ENCODE measurements at regions not wholly inside any gene's neighbourhood (a gene's known extent, or its start where the extent isn't known, plus 50 kb on each side); places are given as distances from the start of the nearest gene placed in this dataset.

DNA sequence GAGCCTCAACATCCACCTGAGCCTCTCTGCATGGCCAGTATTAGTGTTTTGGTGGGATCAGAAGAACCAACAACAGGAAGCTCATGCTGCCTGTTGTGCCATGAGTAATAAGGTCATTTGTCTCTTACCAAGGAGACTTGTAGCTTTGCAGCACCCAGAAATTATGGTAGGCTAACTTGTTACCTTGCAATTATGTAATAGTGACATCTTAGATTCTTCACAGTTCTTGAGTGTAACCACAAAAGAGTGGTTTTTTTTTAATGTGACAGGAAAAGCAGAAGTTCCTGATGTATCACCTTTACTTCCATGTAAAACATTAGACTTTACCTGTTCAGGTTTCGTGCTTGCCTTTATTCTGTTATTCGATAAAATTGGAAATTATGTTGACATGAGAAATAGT, 263.9 kb upstream of the CXXC4 start:
- no peaks in the 10 kb centered on the region for H4K20me1 ChIP-seq (ENCODE audit: insufficient read depth, low read length)
- ChIA-PET CTCF (ENCODE audit: unreplicated experiment) (no interaction called here), POLR2A (interaction anchor here (0.5 kb wide), 2 partner anchors 18 to 1556 kb away, joined by 3 read pairs; no protein-coding TSS in a partner anchor)
- H3K27ac ChIP-seq (ENCODE audit: low read depth, low read length, poor library complexity, severe bottlenecking): no peak overlapping the region
- H3K79me2 ChIP-seq (ENCODE audit: insufficient read depth, low read depth, low read length): no peaks in the 10 kb centered on the region
- TF ChIP-seq EZH2phosphoT487 (IDR thresholded peaks at IDR 0.05; ENCODE audit: borderline replicate concordance, low read depth, low read length): no peak
- no peak for TF ChIP-seq CTCF (conservative IDR thresholded peaks at IDR 0.05; ENCODE audit: low read length)
- H3K4me2 ChIP-seq (ENCODE audit: low read length): no peak overlapping the region
- no peak overlapping the region for H3K4me3 ChIP-seq (ENCODE audit: low read depth, low read length, poor library complexity, severe bottlenecking)
- no TSS peak for BruUV-seq (replicated peaks)
- H3K4me1 ChIP-seq (ENCODE audit: insufficient read depth, low read length, poor library complexity, severe bottlenecking): no peaks in the 10 kb centered on the region
- no peak overlapping the region for H2AFZ ChIP-seq (ENCODE audit: low read length)
- H3K9me2 ChIP-seq (ENCODE audit: insufficient read depth, low read length): no peaks in the 10 kb centered on the region
- no peaks in the 10 kb centered on the region for H3K9me3 ChIP-seq (ENCODE audit: low read length)
- intact Hi-C loops (cut with micrococcal nuclease; ENCODE audit: unreplicated experiment): no loop called here
- H3K36me3 ChIP-seq (ENCODE audit: insufficient read depth, low read length): no peaks in the 10 kb centered on the region
- DNase-seq (ENCODE audit: low spot score): no peak

DNA sequence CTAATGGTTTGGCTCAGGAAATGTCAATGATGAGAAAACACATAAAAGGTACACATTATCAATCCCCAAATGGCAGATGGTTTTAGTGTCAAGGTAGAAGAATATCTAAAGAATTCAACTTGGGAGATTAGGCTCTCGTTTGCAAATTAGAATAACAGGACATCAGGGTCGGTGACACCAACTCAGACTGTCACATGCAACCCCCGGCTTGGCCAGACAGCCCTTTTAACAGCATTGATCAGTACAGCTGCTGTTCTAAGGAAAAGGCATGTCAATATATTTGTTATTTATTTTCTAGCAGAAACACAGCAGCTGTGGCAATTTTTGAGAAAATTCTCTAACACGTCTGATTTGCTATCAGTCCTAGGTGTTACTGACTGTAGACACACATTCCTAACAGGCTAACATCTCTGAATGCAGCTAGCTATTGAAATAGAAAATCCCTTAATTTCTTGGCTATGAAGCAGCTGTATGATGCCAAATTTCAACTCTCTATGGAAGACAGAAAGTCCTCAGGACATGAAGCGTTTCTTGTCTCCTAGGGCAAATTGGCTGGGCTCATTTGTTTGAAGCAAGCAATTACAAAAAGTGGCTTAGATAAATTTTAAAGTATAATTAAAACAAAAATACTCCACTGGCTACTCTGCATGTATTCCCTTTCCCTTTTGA, 269.0 kb upstream of the CXXC4 start:
- no TSS peak for BruUV-seq (replicated peaks)
- no peak for DNase-seq (ENCODE audit: low spot score)
- POLR2A ChIA-PET: interaction anchor here (0.5 kb wide), 1 partner anchor 71 kb away, joined by 3 read pairs; no protein-coding TSS in a partner anchor

More for the DNA sequence above, 269.0 kb upstream of the CXXC4 start:
- H2AFZ ChIP-seq (ENCODE audit: low read length): no peak overlapping the region
- intact Hi-C loops (cut with micrococcal nuclease; ENCODE audit: unreplicated experiment): no loop called here
- TF ChIP-seq CTCF (conservative IDR thresholded peaks at IDR 0.05; ENCODE audit: low read length): no peak
- no peak for TF ChIP-seq EZH2phosphoT487 (IDR thresholded peaks at IDR 0.05; ENCODE audit: borderline replicate concordance, low read depth, low read length)
- no peaks in the 10 kb centered on the region for H3K9me3 ChIP-seq (ENCODE audit: low read length)
- no peaks in the 10 kb centered on the region for H3K79me2 ChIP-seq (ENCODE audit: insufficient read depth, low read depth, low read length)
- no peak overlapping the region for H3K4me3 ChIP-seq (ENCODE audit: low read depth, low read length, poor library complexity, severe bottlenecking)
- no peaks in the 10 kb centered on the region for H4K20me1 ChIP-seq (ENCODE audit: insufficient read depth, low read length)
- H3K4me2 ChIP-seq (ENCODE audit: low read length): no peak overlapping the region
- no peaks in the 10 kb centered on the region for H3K36me3 ChIP-seq (ENCODE audit: insufficient read depth, low read length)
- no peaks in the 10 kb centered on the region for H3K4me1 ChIP-seq (ENCODE audit: insufficient read depth, low read length, poor library complexity, severe bottlenecking)
- CTCF ChIA-PET (ENCODE audit: unreplicated experiment): no interaction called here
- H3K9me2 ChIP-seq (ENCODE audit: insufficient read depth, low read length): no peaks in the 10 kb centered on the region
- H3K27ac ChIP-seq (ENCODE audit: low read depth, low read length, poor library complexity, severe bottlenecking): no peak overlapping the region
